ENCODE measurements at regions not wholly inside any gene's neighbourhood (a gene's known extent, or its start where the extent isn't known, plus 50 kb on each side); places are given as distances from the start of the nearest gene placed in this dataset.

DNA sequence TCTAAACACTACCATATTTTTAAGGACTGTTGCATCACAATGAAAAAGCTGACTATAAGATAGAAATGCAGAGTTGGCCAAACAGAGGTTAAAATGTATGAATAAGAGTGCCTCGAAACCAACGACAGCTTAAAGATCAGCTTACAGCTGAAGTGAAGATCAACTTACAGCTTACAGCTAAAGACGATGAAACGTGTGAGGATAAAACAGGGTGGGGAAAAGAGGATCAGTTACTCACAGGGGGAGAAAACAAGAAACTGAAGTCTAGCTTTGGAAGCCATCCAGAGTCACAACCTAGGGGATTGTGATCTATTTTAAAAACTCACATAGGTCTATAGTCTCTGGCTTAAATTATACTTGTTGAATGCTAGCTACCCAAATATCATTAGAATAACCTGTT is 220.0 kb downstream of the SNCAIP start (continued):
- TF ChIP-seq, protein P1, sequence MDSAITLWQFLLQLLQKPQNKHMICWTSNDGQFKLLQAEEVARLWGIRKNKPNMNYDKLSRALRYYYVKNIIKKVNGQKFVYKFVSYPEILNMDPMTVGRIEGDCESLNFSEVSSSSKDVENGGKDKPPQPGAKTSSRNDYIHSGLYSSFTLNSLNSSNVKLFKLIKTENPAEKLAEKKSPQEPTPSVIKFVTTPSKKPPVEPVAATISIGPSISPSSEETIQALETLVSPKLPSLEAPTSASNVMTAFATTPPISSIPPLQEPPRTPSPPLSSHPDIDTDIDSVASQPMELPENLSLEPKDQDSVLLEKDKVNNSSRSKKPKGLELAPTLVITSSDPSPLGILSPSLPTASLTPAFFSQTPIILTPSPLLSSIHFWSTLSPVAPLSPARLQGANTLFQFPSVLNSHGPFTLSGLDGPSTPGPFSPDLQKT (IDR thresholded peaks at IDR 0.05; ENCODE audit: borderline replicate concordance, low read depth, low read length) = no peak

DNA sequence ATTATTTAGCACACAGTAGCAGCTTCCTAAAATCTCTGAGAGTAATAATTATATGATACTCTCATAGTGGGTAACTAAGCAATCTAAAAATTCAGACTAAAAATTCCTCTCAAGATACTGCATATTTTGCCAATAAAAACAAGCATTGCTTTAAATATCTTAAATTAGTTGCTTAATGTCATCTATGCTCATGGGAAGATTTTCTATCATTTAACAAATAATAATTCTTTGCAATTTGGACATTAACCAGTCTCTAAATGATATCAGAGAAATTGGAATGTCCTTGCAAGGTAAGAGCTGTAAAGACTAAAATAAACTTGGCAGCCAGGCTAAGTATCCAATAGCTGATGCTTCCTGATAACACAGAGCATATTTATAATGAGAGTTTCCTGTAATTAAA is 221.8 kb downstream of the SNCAIP start:
- CTCF ChIA-PET = interaction anchor here (1.1 kb wide), 1 partner anchor 15 kb away, joined by 3 read pairs; no protein-coding TSS in a partner anchor
- Histone ChIP-seq H3K27ac (ENCODE audit: extremely low read depth, low read depth, low read length) (no peak overlapping the region), H3K4me3 (ENCODE audit: low read depth, low read length) (no peak overlapping the region), H3K4me1 (ENCODE audit: control insufficient read depth, insufficient read depth, low read length) (peaks cover 6% of the 10 kb centered on the region), H3K36me3 (ENCODE audit: control insufficient read depth in 2 of 2, insufficient read depth in 1 of 2, low read length in 2 of 2) (no peaks in the 10 kb centered on the region), H3K9me3 (ENCODE audit: control insufficient read depth, insufficient read depth, low read depth, low read length) (no peaks in the 10 kb centered on the region)
- POLR2A ChIA-PET = no interaction called here
- no peak for TF ChIP-seq BCL11A (tag by site-specific recombination; IDR thresholded peaks at IDR 0.05; ENCODE audit: low read depth)

DNA sequence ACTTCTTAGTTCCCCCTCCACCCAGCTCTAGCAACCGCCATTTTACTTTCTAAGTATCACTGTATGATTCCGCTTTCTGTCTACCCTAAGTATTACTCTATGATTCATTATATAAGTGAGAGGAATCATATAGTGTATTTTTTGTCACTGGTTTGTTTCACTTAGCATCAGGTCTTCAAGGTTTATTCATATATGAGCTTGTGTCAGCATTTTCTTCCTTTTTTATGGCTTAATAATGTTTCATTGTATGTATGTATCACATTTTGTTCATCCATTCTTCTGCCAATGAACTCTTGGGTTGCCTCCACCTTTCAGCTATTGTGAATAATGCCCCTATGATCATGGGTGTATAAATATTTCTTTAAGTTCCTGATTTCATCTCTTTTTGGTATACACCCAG is 222.8 kb downstream of the SNCAIP start:
- ChIA-PET POLR2A (no interaction called here), CTCF (interaction anchor here (1.1 kb wide), 1 partner anchor 16 kb away, joined by 3 read pairs; no protein-coding TSS in a partner anchor)
- no peaks in the 10 kb centered on the region for H3K36me3 ChIP-seq (ENCODE audit: control insufficient read depth in 2 of 2, insufficient read depth in 1 of 2, low read length in 2 of 2)
- TF ChIP-seq ZNF768 (tag by site-specific recombination; IDR thresholded peaks at IDR 0.05) (no peak), ZNF354C (tag by site-specific recombination; IDR thresholded peaks at IDR 0.05; ENCODE audit: borderline replicate concordance, low read depth) (no peak), GLI4 (tag by site-specific recombination; IDR thresholded peaks at IDR 0.05) (no peak), ZNF175 (tag by site-specific recombination; IDR thresholded peaks at IDR 0.05) (no peak), ZNF677 (tag by site-specific recombination; IDR thresholded peaks at IDR 0.05) (no peak), ZNF670 (tag by site-specific recombination; IDR thresholded peaks at IDR 0.05; ENCODE audit: low read depth) (no peak), GLIS1 (tag by site-specific recombination; IDR thresholded peaks at IDR 0.05) (no peak)
- TF ChIP-seq, protein P2, sequence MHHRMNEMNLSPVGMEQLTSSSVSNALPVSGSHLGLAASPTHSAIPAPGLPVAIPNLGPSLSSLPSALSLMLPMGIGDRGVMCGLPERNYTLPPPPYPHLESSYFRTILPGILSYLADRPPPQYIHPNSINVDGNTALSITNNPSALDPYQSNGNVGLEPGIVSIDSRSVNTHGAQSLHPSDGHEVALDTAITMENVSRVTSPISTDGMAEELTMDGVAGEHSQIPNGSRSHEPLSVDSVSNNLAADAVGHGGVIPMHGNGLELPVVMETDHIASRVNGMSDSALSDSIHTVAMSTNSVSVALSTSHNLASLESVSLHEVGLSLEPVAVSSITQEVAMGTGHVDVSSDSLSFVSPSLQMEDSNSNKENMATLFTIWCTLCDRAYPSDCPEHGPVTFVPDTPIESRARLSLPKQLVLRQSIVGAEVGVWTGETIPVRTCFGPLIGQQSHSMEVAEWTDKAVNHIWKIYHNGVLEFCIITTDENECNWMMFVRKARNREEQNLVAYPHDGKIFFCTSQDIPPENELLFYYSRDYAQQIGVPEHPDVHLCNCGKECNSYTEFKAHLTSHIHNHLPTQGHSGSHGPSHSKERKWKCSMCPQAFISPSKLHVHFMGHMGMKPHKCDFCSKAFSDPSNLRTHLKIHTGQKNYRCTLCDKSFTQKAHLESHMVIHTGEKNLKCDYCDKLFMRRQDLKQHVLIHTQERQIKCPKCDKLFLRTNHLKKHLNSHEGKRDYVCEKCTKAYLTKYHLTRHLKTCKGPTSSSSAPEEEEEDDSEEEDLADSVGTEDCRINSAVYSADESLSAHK (tag by site-specific recombination; IDR thresholded peaks at IDR 0.05) = no peak
- TF ChIP-seq, protein P3, sequence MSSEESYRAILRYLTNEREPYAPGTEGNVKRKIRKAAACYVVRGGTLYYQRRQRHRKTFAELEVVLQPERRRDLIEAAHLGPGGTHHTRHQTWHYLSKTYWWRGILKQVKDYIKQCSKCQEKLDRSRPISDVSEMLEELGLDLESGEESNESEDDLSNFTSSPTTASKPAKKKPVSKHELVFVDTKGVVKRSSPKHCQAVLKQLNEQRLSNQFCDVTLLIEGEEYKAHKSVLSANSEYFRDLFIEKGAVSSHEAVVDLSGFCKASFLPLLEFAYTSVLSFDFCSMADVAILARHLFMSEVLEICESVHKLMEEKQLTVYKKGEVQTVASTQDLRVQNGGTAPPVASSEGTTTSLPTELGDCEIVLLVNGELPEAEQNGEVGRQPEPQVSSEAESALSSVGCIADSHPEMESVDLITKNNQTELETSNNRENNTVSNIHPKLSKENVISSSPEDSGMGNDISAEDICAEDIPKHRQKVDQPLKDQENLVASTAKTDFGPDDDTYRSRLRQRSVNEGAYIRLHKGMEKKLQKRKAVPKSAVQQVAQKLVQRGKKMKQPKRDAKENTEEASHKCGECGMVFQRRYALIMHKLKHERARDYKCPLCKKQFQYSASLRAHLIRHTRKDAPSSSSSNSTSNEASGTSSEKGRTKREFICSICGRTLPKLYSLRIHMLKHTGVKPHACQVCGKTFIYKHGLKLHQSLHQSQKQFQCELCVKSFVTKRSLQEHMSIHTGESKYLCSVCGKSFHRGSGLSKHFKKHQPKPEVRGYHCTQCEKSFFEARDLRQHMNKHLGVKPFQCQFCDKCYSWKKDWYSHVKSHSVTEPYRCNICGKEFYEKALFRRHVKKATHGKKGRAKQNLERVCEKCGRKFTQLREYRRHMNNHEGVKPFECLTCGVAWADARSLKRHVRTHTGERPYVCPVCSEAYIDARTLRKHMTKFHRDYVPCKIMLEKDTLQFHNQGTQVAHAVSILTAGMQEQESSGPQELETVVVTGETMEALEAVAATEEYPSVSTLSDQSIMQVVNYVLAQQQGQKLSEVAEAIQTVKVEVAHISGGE (tag by site-specific recombination; conservative IDR thresholded peaks at IDR 0.05; ENCODE audit: low read depth) = no peak
- TF ChIP-seq, protein P4, sequence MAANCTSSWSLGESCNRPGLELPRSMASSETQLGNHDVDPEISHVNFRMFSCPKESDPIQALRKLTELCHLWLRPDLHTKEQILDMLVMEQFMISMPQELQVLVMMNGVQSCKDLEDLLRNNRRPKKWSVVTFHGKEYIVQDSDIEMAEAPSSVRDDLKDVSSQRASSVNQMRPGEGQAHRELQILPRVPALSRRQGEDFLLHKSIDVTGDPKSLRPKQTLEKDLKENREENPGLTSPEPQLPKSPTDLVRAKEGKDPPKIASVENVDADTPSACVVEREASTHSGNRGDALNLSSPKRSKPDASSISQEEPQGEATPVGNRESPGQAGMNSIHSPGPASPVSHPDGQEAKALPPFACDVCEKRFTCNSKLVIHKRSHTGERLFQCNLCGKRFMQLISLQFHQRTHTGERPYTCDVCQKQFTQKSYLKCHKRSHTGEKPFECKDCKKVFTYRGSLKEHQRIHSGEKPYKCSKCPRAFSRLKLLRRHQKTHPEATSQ (tag by site-specific recombination; IDR thresholded peaks at IDR 0.05) = no peak
- TF ChIP-seq, protein P5, sequence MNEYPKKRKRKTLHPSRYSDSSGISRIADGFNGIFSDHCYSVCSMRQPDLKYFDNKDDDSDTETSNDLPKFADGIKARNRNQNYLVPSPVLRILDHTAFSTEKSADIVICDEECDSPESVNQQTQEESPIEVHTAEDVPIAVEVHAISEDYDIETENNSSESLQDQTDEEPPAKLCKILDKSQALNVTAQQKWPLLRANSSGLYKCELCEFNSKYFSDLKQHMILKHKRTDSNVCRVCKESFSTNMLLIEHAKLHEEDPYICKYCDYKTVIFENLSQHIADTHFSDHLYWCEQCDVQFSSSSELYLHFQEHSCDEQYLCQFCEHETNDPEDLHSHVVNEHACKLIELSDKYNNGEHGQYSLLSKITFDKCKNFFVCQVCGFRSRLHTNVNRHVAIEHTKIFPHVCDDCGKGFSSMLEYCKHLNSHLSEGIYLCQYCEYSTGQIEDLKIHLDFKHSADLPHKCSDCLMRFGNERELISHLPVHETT (tag by site-specific recombination; IDR thresholded peaks at IDR 0.05) = no peak
- TF ChIP-seq, protein P1 (IDR thresholded peaks at IDR 0.05; ENCODE audit: borderline replicate concordance, low read depth, low read length) = no peak
- H3K4me1 ChIP-seq (ENCODE audit: control insufficient read depth, insufficient read depth, low read length) = peaks cover 6% of the 10 kb centered on the region
- H3K9me3 ChIP-seq (ENCODE audit: control insufficient read depth, insufficient read depth, low read depth, low read length) = no peaks in the 10 kb centered on the region
- no peak overlapping the region for H3K27ac ChIP-seq (ENCODE audit: extremely low read depth, low read depth, low read length)
- no peak overlapping the region for H3K4me3 ChIP-seq (ENCODE audit: low read depth, low read length)

All from HEK293 (cell line).